B cell (primary cell): ENCODE measurements at regions not wholly inside any gene's neighbourhood (a gene's known extent, or its start where the extent isn't known, plus 50 kb on each side); places are given as distances from the start of the nearest gene placed in this dataset.

Experiments
- ATAC-seq: fragments of 200-7000 bp; cut with Tn5 transposase; one replicate; pipeline ENCODE4 v1.10.0; 2021; ENCODE audit warnings: low read depth, mild to moderate bottlenecking, moderate number of reproducible peaks, moderate library complexity
- CTCF ChIA-PET: fragments of 350-600 bp; sonication (Branson Sonifier 250); formaldehyde crosslinking; loops from one replicate; lab custom pipeline; 2021; ENCODE audit warnings: antibody characterized with exemption, inconsistent platforms; lab: Charles Lee
- POLR2A ChIA-PET: fragments of 350-600 bp; sonication (Branson Sonifier 250); formaldehyde crosslinking; loops from one replicate; lab custom pipeline; 2021; ENCODE audit warnings: antibody characterized with exemption; lab: Charles Lee
- DNase-seq: peaks from one replicate; pipeline ENCODE4 v3.0.0; 2013
- H2AFZ ChIP-seq: 2 replicates; pipeline ENCODE4 v1.6.1; 2012; ENCODE audit warnings: mild to moderate bottlenecking, low read depth, low read length; ENCODE audit not compliant: insufficient read depth, poor library complexity, severe bottlenecking
- H3K27ac ChIP-seq, 2 donors: 1 replicate in 1 of 2; 2 replicates in 1 of 2; pipeline ENCODE4 v1.5.1; 2012 to 2013; ENCODE audit warnings: low read length in 2 of 2, mild to moderate bottlenecking in 2 of 2, moderate library complexity in 1 of 2
- H3K27me3 ChIP-seq, 4 experiments: fragments of 200-600 bp in 1 of 4; sonication (generic) in 1 of 4; replicated peaks in 1 of 4; 1 replicate in 2 of 4; 2 replicates in 2 of 4; pipeline versions ENCODE4 v1.6.1 to v1.7.0; 2013 to 2016; ENCODE audit warnings: low read length in 3 of 4, mild to moderate bottlenecking in 2 of 4, mixed read lengths in 1 of 4, moderate library complexity in 1 of 4; ENCODE audit not compliant: insufficient read depth in 4 of 4, control insufficient read depth in 3 of 4; ENCODE audit errors: control extremely low read depth in 1 of 4
- H3K36me3 ChIP-seq, 2 experiments: replicated peaks in 1 of 2; 1 replicate in 1 of 2; 2 replicates in 1 of 2; pipeline versions ENCODE4 v1.6.1 to v1.7.1; 2013; ENCODE audit warnings: low read length in 1 of 2; ENCODE audit not compliant: insufficient read depth in 2 of 2, control insufficient read depth in 1 of 2; ENCODE audit errors: control extremely low read depth in 1 of 2, extremely low read depth in 1 of 2
- H3K4me1 ChIP-seq, 2 donors: fragments of 200-600 bp in 1 of 2; sonication (generic) in 1 of 2; 1 replicate in 1 of 2; 2 replicates in 1 of 2; pipeline versions ENCODE4 v1.5.1 to v1.6.1; 2013 to 2017; ENCODE audit warnings: low read length in 2 of 2; ENCODE audit not compliant: control insufficient read depth in 2 of 2, insufficient read depth in 2 of 2
- H3K4me2 ChIP-seq: replicated peaks from 2 replicates; pipeline ENCODE3; 2012; ENCODE audit warnings: mild to moderate bottlenecking, low read depth, low read length; ENCODE audit not compliant: poor library complexity, severe bottlenecking
- H3K4me3 ChIP-seq, 5 experiments: fragments of 200-600 bp in 1 of 5; sonication (generic) in 1 of 5; 1 replicate in 3 of 5; 2 replicates in 2 of 5; pipeline versions ENCODE4 v1.5.1 to v1.7.0; 2011 to 2016; ENCODE audit warnings: low read length in 4 of 5, mild to moderate bottlenecking in 4 of 5, low read depth in 2 of 5, control low read depth in 1 of 5, moderate library complexity in 1 of 5; ENCODE audit not compliant: insufficient read depth in 1 of 5; ENCODE audit errors: control extremely low read depth in 1 of 5, extremely low read depth in 1 of 5
- H3K79me2 ChIP-seq: fragments of 200-600 bp; sonication (generic); one replicate; pipeline ENCODE4 v1.6.0; 2016; ENCODE audit warnings: low read length; ENCODE audit not compliant: control insufficient read depth, insufficient read depth
- H3K9ac ChIP-seq: fragments of 200-600 bp; sonication (generic); 2 replicates; pipeline ENCODE4 v1.6.1; 2017; ENCODE audit warnings: mild to moderate bottlenecking, low read length, moderate library complexity
- H3K9me3 ChIP-seq, 3 donors: one replicate each; pipeline versions ENCODE4 v1.6.1 to v1.7.1; 2013; ENCODE audit warnings: low read length in 2 of 3; ENCODE audit not compliant: control insufficient read depth in 2 of 3, insufficient read depth in 1 of 3; ENCODE audit errors: control extremely low read depth in 1 of 3
- H4K20me1 ChIP-seq: 2 replicates; pipeline ENCODE4 v1.6.0; 2012; ENCODE audit warnings: mild to moderate bottlenecking, low read length; ENCODE audit not compliant: insufficient read depth, control insufficient read depth, poor library complexity, severe bottlenecking
- H3K27ac Mint-ChIP-seq: one replicate; pipeline ENCODE4 v1.8.0; 2021; ENCODE audit warnings: mixed read lengths
- H3K27me3 Mint-ChIP-seq: one replicate; pipeline ENCODE4 v1.8.0; 2021; ENCODE audit warnings: mixed read lengths
- H3K4me1 Mint-ChIP-seq: one replicate; pipeline ENCODE4 v1.8.0; 2021; ENCODE audit warnings: mixed read lengths
- H3K4me3 Mint-ChIP-seq: one replicate; pipeline ENCODE4 v1.8.0; 2021; ENCODE audit warnings: mixed read lengths
- H3K9me3 Mint-ChIP-seq: one replicate; pipeline ENCODE4 v1.8.0; 2022; ENCODE audit warnings: mixed read lengths; ENCODE audit not compliant: insufficient read depth
- CTCF ChIP-seq: fragments of 200-600 bp; IDR thresholded peaks from one replicate; pipeline ENCODE4 v1.8.0; 2022; ENCODE audit warnings: antibody characterized with exemption, mild to moderate bottlenecking
- EZH2 ChIP-seq: IDR thresholded peaks from 2 replicates; pipeline ENCODE4 v1.6.1; 2012; ENCODE audit warnings: borderline replicate concordance, low read depth, mild to moderate bottlenecking, moderate library complexity, low read length; ENCODE audit not compliant: insufficient read depth, poor library complexity, severe bottlenecking
- whole genome bisulfite sequencing: methylation state at CpG from one replicate; pipeline ENCODE4 v1.1.5; 2013; ENCODE audit warnings: missing lambda C conversion rate; ENCODE audit not compliant: insufficient coverage; 5-methylcytosine and 5-hydroxymethylcytosine counted together
- intact Hi-C: fragments of 100-400 bp; cut with micrococcal nuclease; formaldehyde crosslinking; loops from one replicate; pipeline ENCODE4 v1.10.0; 2022

GRCh38 chrX:85504381-85504780 lies 124.9 kb upstream of the POF1B start:
- Mint-ChIP-seq H3K27me3 (no peaks in the 10 kb centered on the region), H3K4me1 (no peaks in the 10 kb centered on the region), H3K27ac (no peak overlapping the region), H3K4me3 (no peak overlapping the region), H3K9me3 (no peaks in the 10 kb centered on the region)
- POLR2A ChIA-PET: no interaction called here
- Histone ChIP-seq H2AFZ (no peak overlapping the region), H3K27me3 (no peaks in the 10 kb centered on the region), H3K4me2 (no peak overlapping the region), H4K20me1 (no peaks in the 10 kb centered on the region), H3K27ac (no peak overlapping the region), H3K4me1 (no peaks in the 10 kb centered on the region), H3K9me3 (no peaks in the 10 kb centered on the region), H3K79me2 (no peaks in the 10 kb centered on the region), H3K36me3 (no peaks in the 10 kb centered on the region), H3K4me3 (no peak overlapping the region), H3K9ac (no peak overlapping the region)
- no peak for TF ChIP-seq CTCF
- no peak for TF ChIP-seq EZH2
- ATAC-seq (no peak), DNase-seq (no peak)
- intact Hi-C loops: no loop called here
- CTCF ChIA-PET: no interaction called here
- no CpG with 5 or more reads among the region's 1 CpG for WGBS

- Mint-ChIP-seq H3K9me3 (no peaks in the 10 kb centered on the region), H3K27ac (no peak overlapping the region), H3K27me3 (no peaks in the 10 kb centered on the region), H3K4me3 (no peak overlapping the region), H3K4me1 (no peaks in the 10 kb centered on the region)
- Histone ChIP-seq H3K36me3 (no peaks in the 10 kb centered on the region), H3K27me3 (no peaks in the 10 kb centered on the region), H3K27ac (no peak overlapping the region), H3K9ac (no peak overlapping the region), H4K20me1 (no peaks in the 10 kb centered on the region), H3K4me2 (no peak overlapping the region), H3K4me1 (no peaks in the 10 kb centered on the region), H2AFZ (no peak overlapping the region), H3K9me3 (no peaks in the 10 kb centered on the region), H3K4me3 (no peak overlapping the region), H3K79me2 (no peaks in the 10 kb centered on the region)
- TF ChIP-seq CTCF (no peak), EZH2 (no peak)
- DNase-seq (no peak), ATAC-seq (no peak)
- no CpG with 5 or more reads among the region's 6 CpGs for WGBS
- intact Hi-C loops: no loop called here
- ChIA-PET POLR2A (no interaction called here), CTCF (no interaction called here)
Measured at GRCh38 chrX:85503258-85504158, 124.0 kb upstream of the POF1B start.
